H9 (cell line): ENCODE measurements at regions not wholly inside any gene's neighbourhood (a gene's known extent, or its start where the extent isn't known, plus 50 kb on each side); places are given as distances from the start of the nearest gene placed in this dataset.

ENCODE experiments used
- DNase-seq: peaks from one replicate; pipeline ENCODE4 v3.0.0-alpha.2; 2017
- H2AFZ ChIP-seq: one replicate; pipeline ENCODE4 v1.6.1; 2013; ENCODE audit warnings: mild to moderate bottlenecking, low read length, control low read depth, moderate library complexity
- H2AK5ac ChIP-seq: 2 replicates; pipeline ENCODE4 v1.6.1; 2013; ENCODE audit warnings: low read length, control low read depth, mixed read lengths; ENCODE audit not compliant: insufficient read length
- H2BK120ac ChIP-seq: one replicate; pipeline ENCODE4 v1.6.1; 2013; ENCODE audit warnings: low read depth, mild to moderate bottlenecking, low read length, control low read depth, inconsistent platforms; ENCODE audit not compliant: poor library complexity, severe bottlenecking
- H2BK12ac ChIP-seq: 2 replicates; pipeline ENCODE4 v1.6.1; 2013; ENCODE audit warnings: low read length, control low read depth, mixed read lengths, low read depth; ENCODE audit not compliant: insufficient read length
- H2BK15ac ChIP-seq: 2 replicates; pipeline ENCODE4 v1.6.1; 2013; ENCODE audit warnings: low read depth, low read length, control low read depth
- H2BK20ac ChIP-seq: one replicate; pipeline ENCODE4 v1.6.1; 2013; ENCODE audit warnings: low read depth, mild to moderate bottlenecking, low read length, control low read depth, inconsistent platforms; ENCODE audit not compliant: poor library complexity, severe bottlenecking
- H2BK5ac ChIP-seq: 2 replicates; pipeline ENCODE4 v1.6.1; 2013; ENCODE audit warnings: low read length, control low read depth, mixed read lengths; ENCODE audit not compliant: insufficient read length
- H3K14ac ChIP-seq: 2 replicates; pipeline ENCODE4 v1.6.1; 2013; ENCODE audit warnings: low read length, control low read depth; ENCODE audit not compliant: insufficient read depth
- H3K18ac ChIP-seq: 2 replicates; pipeline ENCODE4 v1.6.1; 2013; ENCODE audit warnings: low read depth, mild to moderate bottlenecking, mixed read lengths, low read length, control low read depth; ENCODE audit not compliant: insufficient read length
- H3K23ac ChIP-seq: 2 replicates; pipeline ENCODE4 v1.6.1; 2013; ENCODE audit warnings: low read length, control low read depth, mixed read lengths, low read depth; ENCODE audit not compliant: insufficient read length
- H3K23me2 ChIP-seq: 2 replicates; pipeline ENCODE4 v1.6.1; 2013; ENCODE audit warnings: low read depth, mild to moderate bottlenecking, mixed read lengths, low read length, control low read depth; ENCODE audit not compliant: insufficient read length, poor library complexity, severe bottlenecking
- H3K27ac ChIP-seq: 2 replicates; pipeline ENCODE4 v1.5.1; 2013; ENCODE audit warnings: low read length, control low read depth, mixed read lengths, low read depth; ENCODE audit not compliant: insufficient read length
- H3K27me3 ChIP-seq: 2 replicates; pipeline ENCODE4 v1.6.1; 2013; ENCODE audit warnings: low read length, control low read depth, inconsistent platforms; ENCODE audit not compliant: insufficient read depth
- H3K4ac ChIP-seq: 2 replicates; pipeline ENCODE4 v1.6.1; 2013; ENCODE audit warnings: low read depth, mild to moderate bottlenecking, control low read depth, inconsistent platforms, low read length, moderate library complexity
- H3K4me1 ChIP-seq: 2 replicates; pipeline ENCODE4 v1.6.1; 2013; ENCODE audit warnings: low read length, control low read depth, inconsistent platforms; ENCODE audit not compliant: insufficient read depth
- H3K4me2 ChIP-seq: 2 replicates; pipeline ENCODE4 v1.6.1; 2013; ENCODE audit warnings: low read length, control low read depth, mixed read lengths; ENCODE audit not compliant: insufficient read length, insufficient read depth
- H3K56ac ChIP-seq: 2 replicates; pipeline ENCODE4 v1.6.1; 2013; ENCODE audit warnings: low read depth, mild to moderate bottlenecking, mixed read lengths, low read length, control low read depth; ENCODE audit not compliant: insufficient read length
- H3K79me1 ChIP-seq: 2 replicates; pipeline ENCODE4 v1.6.1; 2013; ENCODE audit warnings: low read depth, mild to moderate bottlenecking, moderate library complexity, low read length, control low read depth, inconsistent platforms; ENCODE audit not compliant: insufficient read depth, poor library complexity, severe bottlenecking
- H3K79me2 ChIP-seq: 2 replicates; pipeline ENCODE4 v1.6.1; 2013; ENCODE audit warnings: low read length, control low read depth, inconsistent platforms; ENCODE audit not compliant: insufficient read depth
- H3K9ac ChIP-seq: 2 replicates; pipeline ENCODE4 v1.6.1; 2013; ENCODE audit warnings: low read length, control low read depth, mixed read lengths; ENCODE audit not compliant: insufficient read length; ENCODE audit errors: extremely low read depth
- H3K9me3 ChIP-seq: one replicate; pipeline ENCODE4 v1.6.1; 2013; ENCODE audit warnings: low read depth, low read length, inconsistent platforms; ENCODE audit not compliant: control insufficient read depth
- H3T11ph ChIP-seq: one replicate; pipeline ENCODE4 v1.6.1; 2013; ENCODE audit warnings: mild to moderate bottlenecking, low read length, control low read depth, inconsistent platforms
- H4K20me1 ChIP-seq: one replicate; pipeline ENCODE4 v1.6.1; 2013; ENCODE audit not compliant: control insufficient read depth, insufficient read length, insufficient read depth
- H4K5ac ChIP-seq: 2 replicates; pipeline ENCODE4 v1.6.1; 2013; ENCODE audit warnings: low read depth, mild to moderate bottlenecking, mixed read lengths, low read length, control low read depth; ENCODE audit not compliant: insufficient read length
- H4K8ac ChIP-seq: replicated peaks from 2 replicates; pipeline ENCODE4 v1.6.1; 2013; ENCODE audit warnings: low read length, control low read depth, mixed read lengths, low read depth; ENCODE audit not compliant: insufficient read length
- H4K91ac ChIP-seq: 2 replicates; pipeline ENCODE4 v1.6.1; 2013; ENCODE audit warnings: low read depth, mild to moderate bottlenecking, moderate library complexity, mixed read lengths, low read length, control low read depth; ENCODE audit not compliant: insufficient read length
- H3K27ac Mint-ChIP-seq, 3 experiments: 2 replicates in 2 of 3; 3 replicates in 1 of 3; pipeline ENCODE4 v1.8.0; 2020 to 2021; ENCODE audit warnings: mixed read lengths in 3 of 3, mild to moderate bottlenecking in 1 of 3, moderate library complexity in 1 of 3
- H3K27me3 Mint-ChIP-seq: 2 replicates; pipeline ENCODE4 v1.8.0; 2021; ENCODE audit warnings: low read depth, mild to moderate bottlenecking, moderate library complexity, mixed read lengths
- H3K36me3 Mint-ChIP-seq, 3 experiments: 2 replicates in 2 of 3; 3 replicates in 1 of 3; pipeline ENCODE4 v1.8.0; 2020 to 2021; ENCODE audit warnings: low read depth in 3 of 3, mixed read lengths in 3 of 3; ENCODE audit not compliant: insufficient read depth in 1 of 3
- H3K4me1 Mint-ChIP-seq, 2 experiments: 2 replicates each; pipeline ENCODE4 v1.8.0; 2020; ENCODE audit warnings: mixed read lengths in 2 of 2
- H3K4me3 Mint-ChIP-seq, 2 experiments: 2 replicates in 1 of 2; 3 replicates in 1 of 2; pipeline ENCODE4 v1.8.0; 2020 to 2021; ENCODE audit warnings: mild to moderate bottlenecking in 2 of 2, mixed read lengths in 2 of 2, moderate library complexity in 1 of 2
- H3K9me3 Mint-ChIP-seq, 2 experiments: 2 replicates in 1 of 2; 3 replicates in 1 of 2; pipeline ENCODE4 v1.8.0; 2020; ENCODE audit warnings: mild to moderate bottlenecking in 2 of 2, mixed read lengths in 2 of 2, moderate library complexity in 1 of 2
- CTCF ChIP-seq: fragments of 200-600 bp; sonication (generic); conservative IDR thresholded peaks from 3 replicates; pipeline ENCODE4 v1.8.0; 2021; ENCODE audit warnings: antibody characterized with exemption, mild to moderate bottlenecking
- WGBS: extraction: QIAGEN DNeasy Blood & Tissue Kit; methylation state at CpG from one replicate; pipeline ENCODE4 v1.1.7; 2013; ENCODE audit warnings: missing lambda C conversion rate, low lambda C conversion rate, mixed read lengths; ENCODE audit not compliant: insufficient read length; ENCODE audit errors: extremely low coverage; 5-methylcytosine and 5-hydroxymethylcytosine counted together

GRCh38 chr4:55216863-55217635 lies 91.7 kb upstream of the KDR start:
- no peak overlapping the region for H4K8ac ChIP-seq
- no peak overlapping the region for H2BK5ac ChIP-seq
- Mint-ChIP-seq H3K4me1 (peaks cover 6 to 10% of the 10 kb centered on the region in 2 experiments; a peak in 3 of 4 replicates), H3K4me3 (no peak overlapping the region), H3K27ac (no peak overlapping the region; a peak in 2 of 7 replicates), H3K36me3 (no peaks in the 10 kb centered on the region), H3K27me3 (no peaks in the 10 kb centered on the region), H3K9me3 (no peaks in the 10 kb centered on the region)
- no peaks in the 10 kb centered on the region for H3K79me1 ChIP-seq
- no peak overlapping the region for H3K9ac ChIP-seq
- no peak for DNase-seq
- no peaks in the 10 kb centered on the region for H3K79me2 ChIP-seq
- no peak overlapping the region for H3K4ac ChIP-seq
- no peak overlapping the region for H2AK5ac ChIP-seq
- no peak for TF ChIP-seq CTCF
- no CpG with 5 or more reads among the region's 4 CpGs for WGBS
- no peaks in the 10 kb centered on the region for H4K20me1 ChIP-seq
- H4K5ac ChIP-seq: no peak overlapping the region
- H3T11ph ChIP-seq: no peak overlapping the region
- no peak overlapping the region for H3K4me2 ChIP-seq
- no peak overlapping the region for H2BK20ac ChIP-seq
- H4K91ac ChIP-seq: no peak overlapping the region
- no peak overlapping the region for H2BK15ac ChIP-seq
- no peaks in the 10 kb centered on the region for H3K23me2 ChIP-seq
- no peak overlapping the region for H3K23ac ChIP-seq
- no peak overlapping the region for H2BK12ac ChIP-seq
- no peak overlapping the region for H3K27ac ChIP-seq
- H2AFZ ChIP-seq: no peak overlapping the region
- H3K56ac ChIP-seq: no peak overlapping the region
- no peaks in the 10 kb centered on the region for H3K4me1 ChIP-seq
- H3K9me3 ChIP-seq: no peaks in the 10 kb centered on the region
- H3K18ac ChIP-seq: no peak overlapping the region
- no peak overlapping the region for H3K14ac ChIP-seq
- no peaks in the 10 kb centered on the region for H3K27me3 ChIP-seq
- no peak overlapping the region for H2BK120ac ChIP-seq
